ENCODE measurements at regions not wholly inside any gene's neighbourhood (a gene's known extent, or its start where the extent isn't known, plus 50 kb on each side); places are given as distances from the start of the nearest gene placed in this dataset.
"Not testable (repeated sequence)": the region's sequence is repeated elsewhere in the genome, so short reads cannot be mapped to it uniquely, and the experiment has no call there.

DNA sequence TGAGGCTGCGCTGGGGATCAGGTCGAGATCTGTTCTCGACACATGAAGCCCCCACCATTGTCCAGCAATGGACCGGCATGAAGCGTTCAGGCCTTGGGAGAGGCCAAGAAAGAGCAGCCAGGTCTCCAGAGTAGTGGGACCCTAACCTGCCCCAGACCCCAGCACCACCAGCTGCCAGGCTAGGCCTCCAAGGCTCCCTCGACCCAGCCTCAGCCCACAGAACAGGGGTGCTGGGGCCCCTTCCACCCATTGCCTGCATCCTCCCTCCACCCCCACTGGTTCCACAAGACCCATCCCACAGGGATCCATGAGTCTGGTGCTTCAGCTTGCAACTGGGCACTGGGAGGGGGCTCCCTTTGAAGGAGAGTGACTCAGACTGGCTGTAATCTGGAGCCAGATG, 120.3 kb downstream of the TUBA3C start:
- DNase-seq = no peak

DNA sequence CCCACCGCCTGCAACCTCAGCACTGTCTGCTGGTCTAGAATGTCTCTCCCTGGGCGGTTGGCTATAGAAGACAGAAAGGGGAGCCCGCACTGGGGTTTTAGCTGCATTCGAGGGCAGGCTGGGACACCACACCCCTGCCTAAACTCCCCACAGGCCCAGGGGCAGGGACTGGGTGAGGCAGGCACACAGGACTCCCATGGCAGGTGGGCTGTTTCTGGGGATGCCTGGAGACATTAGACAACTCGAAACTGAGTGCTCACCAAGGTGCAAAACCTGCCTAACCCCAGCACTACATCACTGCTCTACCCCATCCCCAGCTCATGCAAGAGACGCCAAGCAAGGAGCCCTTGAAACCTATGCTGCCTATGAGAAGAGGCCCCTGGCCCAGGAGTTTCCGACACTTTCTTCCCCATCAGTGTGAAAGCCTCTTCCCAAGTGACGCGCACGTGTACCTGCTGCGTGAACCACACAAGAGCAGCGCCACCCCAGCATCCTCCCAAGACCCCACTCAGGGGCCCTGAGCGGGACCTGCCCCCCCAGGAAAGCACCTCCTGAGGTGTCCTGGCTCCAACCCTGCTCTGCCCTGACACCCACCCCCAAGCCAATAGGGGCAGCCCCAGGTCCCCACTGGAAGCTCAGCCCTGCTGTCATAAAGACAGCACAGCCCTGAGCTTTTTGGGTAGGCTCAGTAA, 121.2 kb downstream of the TUBA3C start:
- no peak for DNase-seq

DNA sequence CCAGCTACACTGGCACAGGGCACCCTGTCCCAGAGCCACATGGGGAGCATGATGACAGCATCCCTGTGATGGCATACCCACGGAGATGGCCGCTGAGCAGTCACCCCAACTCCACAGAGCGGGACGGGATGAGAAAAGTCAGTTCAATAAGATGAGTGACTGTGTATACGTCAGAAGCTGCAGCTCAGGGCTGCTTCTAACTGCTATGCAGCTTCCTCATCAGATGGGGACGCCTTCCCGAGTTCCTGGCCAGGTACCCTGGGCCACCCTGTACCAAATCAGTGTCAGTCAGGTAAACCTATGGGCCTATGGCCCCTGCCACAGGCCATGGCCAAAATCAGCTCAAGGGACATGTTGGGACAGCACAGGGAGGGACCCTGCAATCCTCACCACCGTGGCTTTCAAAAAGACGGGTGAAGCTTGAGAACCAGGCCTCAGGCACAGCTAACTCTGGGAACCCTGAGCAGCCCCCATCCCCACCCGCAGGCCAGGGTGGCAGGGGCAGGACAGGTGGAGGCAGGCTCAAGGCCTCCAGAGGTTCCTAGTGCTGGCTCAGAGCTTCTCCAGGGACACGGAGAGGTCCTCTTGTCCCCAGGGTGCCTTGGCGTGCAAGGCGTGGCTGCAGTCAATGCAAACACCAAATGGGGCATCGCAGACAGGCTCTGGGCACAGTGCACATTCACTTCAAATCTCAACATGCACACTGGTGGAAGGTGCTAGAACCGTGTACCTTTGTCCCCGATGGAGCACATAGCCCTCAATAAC, 122.4 kb downstream of the TUBA3C start:
- DNase-seq = no peak

DNA sequence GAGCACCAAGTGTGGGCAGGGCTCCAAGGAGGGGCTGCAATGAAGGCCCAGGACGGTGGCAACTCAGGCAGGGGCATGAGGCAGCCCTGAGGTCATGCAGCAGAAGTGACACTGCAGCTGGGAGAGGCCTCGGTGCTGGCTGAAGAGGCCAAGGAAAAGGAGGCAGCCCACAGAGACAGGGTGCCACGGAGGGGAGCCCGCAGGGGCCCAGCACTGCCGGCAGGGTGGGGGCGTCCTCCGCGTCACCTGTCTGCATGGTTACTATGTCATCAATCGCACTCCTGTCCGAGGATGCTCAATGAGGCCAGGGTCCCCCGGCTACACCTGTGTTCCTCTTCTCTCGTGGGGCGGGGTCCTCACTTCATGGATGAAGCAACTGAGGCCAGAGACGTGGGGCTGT, 123.1 kb downstream of the TUBA3C start:
- no peak for DNase-seq

DNA sequence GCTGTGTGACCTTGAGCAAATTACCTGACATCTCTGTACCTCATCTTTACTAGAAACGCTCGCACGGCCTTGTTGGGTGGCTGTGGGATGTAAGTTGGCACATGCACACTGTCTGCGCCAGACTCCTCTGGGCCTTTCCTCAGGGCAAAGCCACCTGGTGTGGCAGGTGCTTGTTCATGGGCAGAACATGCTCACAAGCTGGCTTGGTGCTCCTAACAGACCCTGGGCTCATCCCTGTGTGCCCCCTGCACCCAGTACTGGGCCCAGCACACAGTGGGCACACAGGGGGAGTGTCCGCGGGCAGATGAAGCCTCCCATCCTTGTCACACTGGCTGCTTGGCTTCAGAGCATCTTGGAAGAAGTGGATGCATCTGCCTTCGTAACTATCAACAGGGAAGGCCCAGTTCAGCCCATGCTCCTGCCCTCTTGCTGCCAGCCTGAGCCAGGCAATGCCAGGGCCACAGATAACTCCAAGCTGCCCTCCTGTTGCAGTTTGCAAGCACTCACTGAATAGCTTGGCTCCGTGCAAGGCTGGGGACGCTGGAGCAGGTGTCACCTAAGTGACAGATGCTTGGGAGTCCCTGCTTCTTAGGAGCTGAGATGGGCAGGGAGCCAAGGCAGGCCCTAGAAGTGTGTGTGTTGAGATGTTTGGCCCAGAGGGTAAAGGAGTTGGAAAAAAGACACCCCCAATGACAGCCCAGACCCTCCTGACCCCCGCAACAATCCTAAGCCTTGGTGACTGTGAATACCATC, 123.9 kb downstream of the TUBA3C start:
- DNase-seq = peak in 1 of 2 experiments; percentile 42

DNA sequence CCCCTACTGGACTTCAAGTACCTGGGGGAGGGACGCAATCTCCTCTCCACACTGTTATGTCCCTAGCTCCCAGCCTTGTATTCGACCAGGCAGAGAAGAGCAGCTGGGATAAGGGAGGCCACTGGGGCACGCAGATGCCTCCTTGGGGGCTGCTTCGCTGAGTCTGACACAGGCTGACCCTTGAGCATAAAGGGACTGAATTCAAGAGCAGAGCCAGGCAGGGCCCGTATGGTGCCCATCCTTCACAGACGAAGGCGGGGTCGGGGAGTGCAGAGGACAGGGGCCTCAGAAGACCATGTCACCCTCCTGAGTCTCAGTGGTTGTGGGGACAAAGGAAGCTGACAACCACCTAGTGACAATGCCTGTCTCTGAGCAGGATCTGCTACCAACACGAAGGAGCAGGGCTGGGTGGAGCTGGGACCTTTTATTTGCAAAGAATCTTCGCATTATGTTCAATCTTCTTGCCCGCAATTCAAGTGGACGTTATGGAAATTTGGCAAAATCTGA, 124.6 kb downstream of the TUBA3C start:
- no peak for DNase-seq

DNA sequence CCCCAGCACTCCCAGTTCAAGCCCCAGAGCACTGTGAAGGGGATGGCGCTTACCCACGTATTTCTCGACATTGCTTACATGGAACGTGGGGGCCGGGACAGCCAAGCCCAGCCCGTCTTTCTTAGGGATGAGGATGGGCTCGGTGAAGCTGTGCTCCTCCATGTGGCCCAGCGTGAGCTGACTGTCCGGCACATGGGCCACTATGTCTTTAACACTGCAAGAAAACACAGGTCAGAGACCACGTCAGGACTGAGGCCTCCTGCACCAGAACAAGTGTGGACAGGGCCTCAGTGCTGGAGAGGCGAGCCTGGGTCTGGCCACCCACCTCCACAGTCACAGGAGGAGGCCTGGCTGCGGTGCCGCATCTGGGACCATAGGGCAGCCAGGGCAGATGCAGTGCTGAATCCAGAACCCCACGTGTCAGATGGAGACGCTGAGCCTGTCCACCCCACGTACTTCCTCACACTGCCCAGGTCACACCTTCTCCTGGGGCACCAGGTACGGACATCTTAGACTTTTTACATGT, 125.2 kb downstream of the TUBA3C start:
- no peak for DNase-seq

DNA sequence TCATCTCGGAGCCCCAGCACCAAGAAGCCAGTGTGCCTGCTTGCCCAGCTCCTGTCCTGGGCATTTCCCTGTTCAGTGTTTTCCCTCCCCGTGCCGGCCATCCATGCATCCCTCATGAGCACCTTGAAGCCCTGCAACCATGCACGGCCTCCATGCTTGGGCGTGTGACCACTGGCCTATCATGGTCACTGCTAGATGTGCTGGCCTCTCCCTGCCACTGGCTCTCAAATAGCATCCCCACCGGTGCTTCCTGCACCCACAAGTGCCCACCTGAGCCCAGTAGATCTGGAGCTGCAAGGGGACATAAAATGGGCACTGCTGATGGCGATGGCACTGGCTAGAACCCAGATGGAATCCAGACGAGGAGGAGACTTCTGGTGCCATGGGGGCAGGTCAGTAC, 126.0 kb downstream of the TUBA3C start:
- DNase-seq = no peak

DNA sequence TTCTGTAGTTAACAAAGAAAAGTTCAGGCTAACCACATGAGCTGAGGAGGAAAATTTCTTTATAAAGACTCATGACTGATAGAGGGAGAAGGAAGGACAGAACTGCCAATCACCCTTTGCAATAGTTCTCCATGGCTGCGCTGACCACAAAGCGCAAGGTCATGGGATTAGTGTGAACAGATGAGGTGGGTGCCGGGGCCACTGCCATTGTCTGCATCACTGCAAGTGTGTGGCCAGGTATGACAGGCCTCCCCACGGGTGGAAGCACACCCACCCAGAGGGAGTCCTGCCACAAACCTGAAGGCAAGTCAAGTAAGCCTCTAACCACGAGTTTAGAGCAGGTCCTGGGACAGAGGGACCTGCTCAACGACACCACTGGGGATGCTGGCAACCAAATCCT, 128.1 kb downstream of the TUBA3C start:
- no peak for DNase-seq

DNA sequence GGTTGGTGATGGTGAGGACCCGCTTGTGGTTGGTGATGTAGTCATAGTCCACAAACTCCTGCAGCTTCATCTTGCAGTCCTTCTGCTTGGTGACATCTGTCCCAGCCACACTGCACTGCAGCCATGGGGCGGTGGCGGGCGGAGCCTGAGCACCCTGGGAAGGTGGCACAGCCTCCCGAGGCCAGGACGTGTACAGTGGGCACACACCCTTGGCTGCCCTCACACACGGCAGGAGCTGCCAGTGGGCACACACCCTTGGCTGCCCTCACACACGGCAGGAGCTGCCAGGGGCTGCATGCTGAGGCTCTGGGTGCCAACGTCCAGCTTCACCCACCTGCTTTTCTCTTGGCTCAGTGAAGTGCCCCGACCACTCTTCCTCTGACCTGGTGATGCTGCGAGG, 128.7 kb downstream of the TUBA3C start:
- DNase-seq = no peak

DNA sequence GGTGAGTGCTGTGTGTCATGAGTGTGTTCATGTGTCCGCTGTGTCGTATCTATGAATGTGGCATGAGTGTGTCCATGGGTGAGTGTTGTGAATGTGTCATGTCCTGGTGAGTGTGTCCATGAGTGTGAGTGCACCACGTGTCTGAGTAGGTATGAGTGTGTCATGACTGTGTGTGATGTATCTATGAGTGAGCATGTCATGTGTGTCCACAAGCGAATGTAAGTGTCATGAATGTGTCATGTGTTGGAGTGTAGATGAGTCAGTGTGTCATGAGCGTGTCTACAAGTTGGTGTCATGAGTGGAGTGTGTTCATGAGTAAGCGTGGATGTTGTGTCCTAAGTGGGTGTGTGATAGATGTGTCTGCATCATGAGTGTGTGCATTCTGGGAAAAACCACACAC, 129.4 kb downstream of the TUBA3C start:
- no peak for DNase-seq

DNA sequence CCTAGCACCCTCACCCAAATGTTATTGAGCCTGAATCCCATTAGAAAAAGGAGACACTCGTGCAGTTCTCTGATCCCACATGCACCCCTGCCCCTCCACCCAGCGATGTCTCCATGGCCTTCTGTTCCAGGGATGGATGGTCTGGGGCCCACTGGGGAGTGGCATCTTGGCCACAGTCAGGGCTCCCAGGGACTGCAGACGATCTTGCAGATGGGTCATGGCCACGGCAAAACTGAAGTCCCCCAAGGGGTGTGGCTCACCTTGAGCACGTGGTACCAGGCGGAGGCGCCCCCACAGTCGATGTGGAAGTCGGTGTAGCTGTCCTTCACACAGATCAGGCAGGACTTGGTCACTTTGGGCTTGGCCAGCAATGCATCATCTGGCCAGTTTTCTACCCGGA, 130.7 kb downstream of the TUBA3C start:
- no peak for DNase-seq

DNA sequence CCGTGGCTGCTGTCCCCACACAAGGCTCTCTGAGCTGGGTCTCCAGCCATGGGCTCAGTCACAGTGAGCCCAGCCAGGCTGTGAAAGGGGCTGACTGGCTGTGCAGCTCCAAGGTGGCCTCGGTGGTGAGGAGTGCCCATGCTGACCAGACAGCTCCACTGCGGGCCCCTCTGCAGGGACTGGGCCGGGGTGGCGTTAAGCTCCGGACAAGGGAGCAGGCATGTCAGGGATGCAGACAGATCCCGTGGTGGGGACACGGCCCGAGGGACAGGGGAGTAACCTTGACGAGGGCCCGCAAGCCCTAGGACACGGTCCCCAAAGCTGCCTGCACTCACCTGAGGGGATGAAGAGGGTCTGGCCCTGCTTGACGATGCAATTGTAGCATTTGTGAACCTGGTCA, 132.0 kb downstream of the TUBA3C start:
- not testable (repeated sequence) for DNase-seq

DNA sequence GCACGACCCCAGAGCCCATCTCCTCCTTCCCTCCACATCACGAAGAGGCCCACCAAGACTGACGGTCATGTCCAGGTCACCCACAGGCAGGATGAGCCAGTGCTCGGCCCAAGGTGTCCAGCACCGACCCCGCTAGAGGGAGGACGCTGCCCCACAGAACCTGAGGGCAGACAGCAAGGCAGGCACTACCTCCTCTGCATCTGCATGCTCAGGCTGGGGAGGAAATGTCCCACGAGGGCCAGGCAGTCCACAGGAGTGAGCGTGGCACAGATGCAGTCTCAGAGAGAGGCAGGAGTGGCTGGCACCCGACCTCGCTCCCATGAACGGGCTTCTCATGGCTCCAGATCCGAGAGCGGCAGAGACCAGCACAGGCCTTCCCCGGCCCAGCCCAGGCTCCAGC, 133.2 kb downstream of the TUBA3C start:
- no peak for DNase-seq

DNA sequence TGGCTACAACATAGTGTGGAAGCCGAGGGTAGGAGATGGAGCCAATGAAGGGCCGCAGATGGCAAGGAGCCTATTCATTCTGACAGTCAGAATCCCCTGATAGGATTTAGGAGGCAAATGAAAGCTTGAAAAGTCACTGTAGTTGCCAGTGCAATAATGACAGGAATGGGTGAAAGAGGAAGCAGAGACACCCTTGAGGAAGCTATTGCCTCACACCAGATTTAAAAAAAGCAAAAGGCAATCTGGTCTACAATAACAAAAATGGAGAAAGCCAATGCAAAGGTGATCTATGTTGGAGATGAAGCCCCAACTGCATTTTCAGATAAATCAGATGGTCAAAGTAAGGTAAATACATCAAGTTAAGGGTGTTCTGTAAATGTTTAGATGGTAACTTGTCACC, 158.5 kb downstream of the TUBA3C start:
- no peak for DNase-seq

DNA sequence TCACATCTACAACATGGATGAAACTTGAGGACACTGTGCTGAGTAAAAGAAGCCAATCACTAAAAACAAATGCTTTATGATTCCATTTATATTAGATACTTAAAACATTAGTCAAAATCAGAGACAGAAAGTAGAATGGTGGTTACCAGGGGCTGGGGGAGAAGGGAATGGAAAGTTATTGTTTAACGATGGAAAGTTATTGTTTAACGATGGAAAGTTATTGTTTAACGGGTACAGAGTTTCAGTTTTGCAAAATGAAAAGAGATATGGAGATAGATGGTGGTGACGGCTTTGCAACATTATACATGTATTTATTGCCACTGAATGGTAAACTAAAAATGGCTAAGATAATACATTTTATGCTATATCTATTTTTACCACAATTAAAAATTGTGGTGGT, 160.6 kb downstream of the TUBA3C start:
- no peak for DNase-seq

DNA sequence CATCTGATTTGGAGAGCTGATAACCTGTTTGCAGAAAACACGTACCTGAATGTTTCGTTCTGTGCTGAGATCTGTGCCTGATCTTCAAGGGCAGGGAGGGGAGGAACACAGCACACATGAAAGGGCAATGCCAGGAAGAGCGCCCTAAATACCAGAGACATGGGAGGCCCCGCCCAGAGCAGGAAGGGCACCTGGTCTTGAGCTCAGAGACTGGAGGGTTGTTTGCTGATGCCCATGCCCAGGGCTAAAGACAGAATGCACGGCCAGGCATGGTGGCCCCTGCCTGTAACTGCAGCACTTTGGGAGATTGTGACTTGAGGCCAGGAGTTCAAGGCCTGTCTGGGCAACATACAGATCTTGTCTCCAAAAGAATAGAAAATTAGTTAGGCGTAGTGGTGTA, 183.2 kb downstream of the TUBA3C start:
- no peak for DNase-seq

DNA sequence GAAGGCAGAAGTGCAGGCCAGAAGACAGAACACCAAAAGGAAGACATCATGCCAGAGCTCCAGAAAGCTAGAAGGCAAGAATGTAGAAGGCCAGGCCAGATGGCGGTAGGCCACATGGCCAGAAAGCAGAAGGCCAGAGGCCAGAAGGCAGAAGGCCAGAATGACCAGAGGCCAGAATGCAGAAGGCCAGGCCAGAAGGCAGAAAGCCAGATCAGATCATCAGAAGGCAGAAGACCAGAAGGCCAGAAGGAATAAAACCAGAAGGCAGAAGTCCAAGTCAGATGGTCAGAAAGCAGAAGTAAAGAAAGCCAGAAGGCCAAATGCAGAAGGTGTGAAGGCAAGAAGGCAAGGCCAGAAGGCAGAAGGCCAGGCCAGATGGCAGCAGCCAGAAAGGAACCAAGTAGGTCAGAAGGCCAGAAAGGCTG, 185.0 kb downstream of the TUBA3C start:
- no peak for DNase-seq

DNA sequence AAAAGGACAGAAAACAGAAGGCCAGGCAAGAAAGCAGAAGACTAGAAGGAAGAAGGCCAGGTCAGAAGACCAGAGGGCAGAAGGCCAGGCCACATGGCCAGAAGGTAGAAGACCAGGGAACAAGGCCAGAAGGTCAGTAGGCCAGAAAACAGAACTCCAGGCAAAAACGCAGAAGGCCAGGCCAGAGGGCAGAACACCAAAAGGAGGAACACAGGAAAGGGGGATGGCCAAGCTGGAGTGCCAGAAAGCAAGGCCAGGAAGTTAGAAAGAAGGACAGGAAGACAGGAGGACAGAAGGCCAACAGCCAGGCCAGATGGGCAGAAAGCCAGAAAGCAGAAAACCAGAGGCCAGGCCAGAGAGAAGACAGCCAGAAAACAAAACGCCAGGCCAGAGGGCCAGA, 185.4 kb downstream of the TUBA3C start:
- no peak for DNase-seq

DNA sequence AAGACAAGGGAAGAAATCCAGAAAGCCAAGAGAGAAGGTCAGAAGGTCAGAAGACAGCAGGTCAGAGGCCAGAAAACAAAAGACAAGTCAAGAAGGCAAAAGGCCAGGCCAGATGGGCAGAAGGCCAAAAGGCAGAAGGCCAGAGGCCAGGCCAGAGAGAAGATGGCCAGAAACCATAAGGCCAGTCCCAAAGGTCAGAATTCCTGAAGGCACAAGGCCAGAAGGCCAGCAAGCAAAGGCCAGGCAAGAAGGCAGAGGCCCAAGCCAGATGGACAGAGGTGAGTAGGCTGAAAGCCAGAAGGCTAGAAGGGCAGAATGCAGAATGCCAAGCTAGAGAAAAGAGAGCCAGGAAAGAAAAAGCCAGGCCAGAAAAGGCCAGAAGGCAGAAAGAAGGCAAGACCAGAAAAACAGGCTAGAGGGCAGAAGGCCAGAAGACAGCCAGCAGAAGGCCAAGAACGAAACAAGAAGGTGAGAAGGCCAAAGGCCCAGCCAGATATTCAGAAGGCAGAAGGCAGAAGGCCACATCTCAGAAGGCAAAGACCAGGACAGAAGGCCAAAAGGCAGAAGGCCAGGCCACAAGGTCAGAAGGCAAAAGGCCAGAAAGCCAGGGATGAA, 186.3 kb downstream of the TUBA3C start:
- DNase-seq = no peak

DNA sequence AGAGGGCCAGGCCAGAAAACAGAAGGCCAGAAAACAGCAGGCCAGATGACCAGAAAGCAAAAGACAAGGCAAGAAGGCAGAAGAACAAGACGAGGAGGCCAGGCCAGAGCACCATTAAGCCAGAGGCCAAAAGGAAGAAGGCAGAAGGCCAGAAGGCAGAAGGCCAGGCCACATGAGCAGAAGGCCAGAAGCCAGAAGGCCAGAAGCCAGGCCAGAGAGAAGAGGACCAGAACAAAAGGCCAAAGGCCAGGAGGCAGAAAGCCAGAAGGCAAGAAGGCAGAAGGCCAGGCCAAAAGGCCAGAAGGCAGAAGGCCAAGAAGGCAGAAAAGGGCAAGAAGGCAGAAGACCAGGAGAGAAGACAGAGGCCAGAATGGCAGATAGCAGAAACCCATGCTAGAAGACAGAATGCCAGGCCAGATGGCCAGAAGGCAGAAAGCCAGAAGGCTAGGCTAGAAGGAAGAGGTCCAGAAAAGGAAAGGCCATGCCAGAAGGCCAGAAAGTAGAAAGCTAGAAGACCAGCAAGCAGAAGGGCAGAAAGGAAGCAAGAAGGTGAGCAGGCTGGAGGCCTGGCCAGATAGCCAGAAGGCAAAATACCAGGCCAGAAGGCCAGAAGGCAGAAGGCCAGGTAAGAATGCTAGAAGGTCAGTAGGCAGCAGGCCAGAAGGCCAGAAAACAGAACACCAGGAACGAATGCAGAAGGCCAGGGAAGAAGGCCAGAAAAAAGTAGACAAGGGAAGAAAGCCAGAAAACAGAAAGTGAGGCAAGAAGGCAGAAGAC, 187.6 kb downstream of the TUBA3C start:
- DNase-seq = no peak

DNA sequence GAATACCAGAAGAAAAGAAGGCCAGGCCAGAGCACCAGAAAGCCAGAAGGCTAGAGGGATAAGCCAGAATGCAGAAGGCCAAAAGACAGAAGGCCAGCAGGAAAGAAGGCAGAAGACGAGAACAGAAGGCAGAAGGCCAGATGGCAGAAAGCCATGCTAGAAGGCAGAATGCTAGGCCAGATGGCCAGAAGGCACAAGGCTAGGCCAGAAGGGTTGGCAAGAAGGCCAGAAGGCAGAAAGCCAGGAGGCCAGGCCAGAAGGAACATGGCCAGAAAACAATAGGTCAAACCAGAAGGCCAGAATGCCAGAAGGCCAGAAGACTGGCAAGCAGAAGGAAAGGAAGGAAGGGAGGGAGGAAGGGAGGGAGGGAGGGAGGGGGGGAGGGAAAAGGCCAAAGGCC, 188.8 kb downstream of the TUBA3C start:
- DNase-seq = no peak
